GM18505 (cell line): ENCODE measurements at regions not wholly inside any gene's neighbourhood (a gene's known extent, or its start where the extent isn't known, plus 50 kb on each side); places are given as distances from the start of the nearest gene placed in this dataset.

Experiments used
- ATAC-seq: cut with Tn5 transposase; IDR thresholded peaks from one replicate; pipeline ENCODE4 v1.9.1; 2021; ENCODE audit not compliant: unreplicated experiment
- POLR2A ChIP-seq: IDR thresholded peaks from 4 replicates; pipeline ENCODE4 v1.6.1; 2011; ENCODE audit warnings: borderline replicate concordance; ENCODE audit not compliant: insufficient read depth, insufficient read length; ENCODE audit errors: extremely low read depth

DNA sequence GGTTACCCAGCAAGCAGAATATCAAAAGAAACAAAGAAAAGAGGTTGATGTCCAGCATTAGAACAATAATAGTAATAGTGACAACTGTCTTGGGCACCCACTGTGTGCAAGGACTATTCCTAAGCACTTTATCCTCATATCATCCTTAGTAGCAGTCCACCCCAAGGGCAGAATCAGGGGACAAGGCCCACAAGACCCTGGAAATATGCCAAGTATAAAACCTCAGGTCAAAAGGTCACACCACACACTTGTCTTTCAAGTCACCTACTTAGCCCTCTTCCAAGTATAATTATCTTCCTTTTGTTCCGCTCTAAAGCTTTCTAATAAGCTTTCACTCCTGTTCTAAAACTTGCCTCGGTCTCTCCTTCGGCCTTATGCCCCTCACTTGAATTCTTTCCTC lies 124.0 kb upstream of the STT3B start:
- ATAC-seq, result no peak

DNA sequence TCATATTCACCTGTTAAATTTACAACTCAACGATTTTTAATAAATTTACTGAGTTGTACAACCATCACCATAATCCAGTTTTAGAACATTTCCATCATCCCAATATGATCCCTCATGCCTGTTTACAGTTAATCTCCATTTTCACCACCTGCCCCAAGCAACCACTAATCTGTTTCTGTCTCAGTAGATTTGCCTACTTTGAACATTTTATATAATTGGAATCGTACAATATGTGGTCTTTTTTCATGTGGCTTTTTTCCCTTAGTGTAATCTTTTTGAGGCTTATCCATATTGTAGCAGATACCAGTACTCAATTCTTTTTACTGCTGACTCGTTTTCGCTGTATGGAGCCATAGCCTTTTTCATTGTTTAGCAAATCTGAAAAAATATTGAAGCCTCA lies 123.3 kb upstream of the STT3B start:
- no peak for TF ChIP-seq POLR2A
- no peak for ATAC-seq

More for the DNA sequence above, 124.0 kb upstream of the STT3B start:
- TF ChIP-seq POLR2A, result no peak

DNA sequence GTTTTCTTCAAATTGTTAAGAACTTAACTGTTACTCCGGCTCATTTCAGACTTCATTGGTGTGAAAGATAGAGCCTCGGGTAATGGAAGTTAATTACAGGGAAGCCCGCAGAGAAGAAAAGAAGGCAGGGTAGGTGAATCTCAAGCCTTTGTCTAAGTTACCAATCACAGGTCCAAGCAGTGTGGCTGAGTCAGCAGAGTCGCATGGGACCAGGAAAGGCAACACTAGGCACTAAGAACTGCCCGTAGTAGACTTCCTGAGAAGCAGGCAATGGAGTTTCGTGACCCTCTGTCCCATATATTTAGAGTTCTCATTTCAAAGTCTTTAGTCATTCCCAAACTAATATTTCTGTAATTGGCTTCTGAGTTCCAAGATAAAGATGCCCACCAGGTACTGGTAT lies 122.9 kb upstream of the STT3B start:
- TF ChIP-seq POLR2A, result no peak
- no peak for ATAC-seq

DNA sequence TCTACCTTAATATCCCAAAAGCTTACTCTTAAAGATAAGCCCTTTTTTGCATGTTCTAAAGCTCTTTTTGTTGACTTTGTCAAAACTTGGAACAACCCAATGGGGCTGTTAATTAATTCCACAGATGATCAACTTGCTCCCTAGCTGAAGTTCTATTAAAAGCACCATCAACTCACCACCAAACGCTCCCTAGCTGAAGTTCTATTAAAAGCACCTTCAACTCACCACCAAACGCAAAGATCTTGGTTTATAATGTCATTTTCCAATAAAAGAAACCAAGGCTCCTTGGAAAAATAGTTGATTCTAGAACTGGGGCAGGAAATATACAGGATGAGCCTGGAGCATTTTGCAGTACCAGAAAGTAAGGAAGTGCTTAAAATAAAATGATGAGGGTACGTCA lies 122.3 kb upstream of the STT3B start:
- TF ChIP-seq POLR2A, result no peak
- ATAC-seq, result no peak

DNA sequence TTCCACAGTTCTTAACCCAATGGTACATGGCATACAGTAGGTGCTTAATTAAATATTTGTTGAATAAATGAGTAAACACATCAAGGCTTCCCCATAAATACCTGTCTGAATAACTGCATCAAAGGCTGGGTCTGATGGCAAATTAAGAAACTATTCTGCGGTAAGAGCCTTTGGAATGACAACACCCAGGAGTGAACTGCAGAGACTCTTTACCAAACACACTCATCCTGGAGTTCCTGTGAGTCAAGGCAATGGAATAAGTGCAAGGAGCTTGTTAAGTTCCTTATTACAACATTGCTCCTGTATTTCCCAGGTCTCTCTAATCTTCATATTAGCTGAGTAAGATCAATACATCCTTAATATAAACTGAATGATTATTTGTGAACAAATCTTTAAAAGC lies 119.9 kb upstream of the STT3B start:
- TF ChIP-seq POLR2A, result no peak
- ATAC-seq, result no peak

DNA sequence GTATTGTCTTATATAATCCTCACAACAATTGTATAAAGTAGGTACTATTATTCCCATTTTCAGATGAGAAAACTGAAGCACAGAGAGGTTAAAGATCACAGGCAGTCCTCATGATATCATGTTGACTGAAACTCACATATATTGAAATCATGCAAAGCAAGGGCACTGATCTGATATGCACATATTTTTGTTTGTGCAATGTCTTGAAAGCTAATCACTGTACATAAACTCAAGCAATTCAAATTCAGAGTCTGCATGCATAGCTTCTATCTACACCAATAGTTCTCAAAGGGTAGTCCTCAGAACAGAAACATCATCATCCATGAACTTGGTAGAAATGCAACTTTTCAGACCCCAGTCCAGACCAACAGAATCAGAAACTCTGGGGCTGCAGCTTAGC lies 119.2 kb upstream of the STT3B start:
- ATAC-seq, result no peak
- no peak for TF ChIP-seq POLR2A

DNA sequence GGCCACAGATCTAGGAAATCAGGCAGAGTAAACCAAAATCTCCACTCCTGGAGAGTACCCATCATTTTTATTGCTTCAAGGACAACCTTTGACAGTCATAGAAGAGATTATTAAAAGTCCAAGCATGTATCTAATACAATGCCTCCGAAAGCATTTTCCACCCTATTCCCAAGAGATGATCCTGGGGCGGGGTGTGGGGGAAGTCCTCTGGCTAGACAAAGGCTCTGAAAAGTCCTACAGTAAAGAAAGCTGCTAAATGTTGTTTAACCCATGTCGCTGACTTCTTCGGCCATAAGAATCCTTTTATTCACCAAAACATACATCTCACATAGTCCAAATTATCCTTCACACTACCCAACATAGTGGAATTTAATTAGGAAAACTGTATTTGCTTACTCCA lies 115.7 kb upstream of the STT3B start:
- no peak for TF ChIP-seq POLR2A
- no peak for ATAC-seq

DNA sequence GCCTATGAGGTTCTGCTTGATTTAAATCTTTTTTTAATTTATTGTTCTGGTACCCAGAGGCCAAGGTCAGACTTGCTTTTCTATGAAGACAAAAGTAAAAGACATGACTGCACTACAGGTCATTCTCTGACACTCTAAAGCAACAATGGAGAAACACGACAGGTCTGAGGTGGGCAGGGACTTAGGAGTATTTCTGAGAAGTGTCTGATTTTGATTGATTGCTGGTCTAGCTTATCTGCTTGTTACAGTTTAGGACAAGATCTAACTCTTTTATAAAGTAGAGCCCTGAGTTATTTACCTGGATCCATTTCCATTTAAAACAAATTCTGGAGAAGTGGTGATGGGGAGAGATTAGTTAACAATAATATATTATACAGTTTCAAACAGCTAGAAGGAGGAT lies 115.2 kb upstream of the STT3B start:
- no peak for ATAC-seq

DNA sequence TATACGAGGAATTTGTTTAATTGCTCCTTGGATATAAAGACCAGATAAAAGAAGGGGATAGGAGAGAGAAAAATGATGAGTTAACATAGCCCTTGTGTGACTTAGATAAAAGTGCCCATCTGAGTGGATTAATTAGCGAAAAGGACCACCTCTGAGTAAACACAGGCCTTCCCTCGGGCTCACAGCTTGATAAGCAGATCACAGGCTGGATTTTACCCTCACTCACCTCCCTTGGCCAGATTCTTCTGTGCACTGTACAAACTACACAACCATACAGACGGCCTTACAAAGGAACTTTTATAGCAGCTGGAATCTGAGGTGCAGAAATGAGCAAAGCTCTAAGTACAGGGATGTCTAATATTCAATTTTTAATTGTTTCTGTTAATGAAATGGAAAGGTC lies 112.4 kb upstream of the STT3B start:
- no peak for TF ChIP-seq POLR2A
- ATAC-seq, result no peak

More for the DNA sequence above, 115.2 kb upstream of the STT3B start:
- no peak for TF ChIP-seq POLR2A

DNA sequence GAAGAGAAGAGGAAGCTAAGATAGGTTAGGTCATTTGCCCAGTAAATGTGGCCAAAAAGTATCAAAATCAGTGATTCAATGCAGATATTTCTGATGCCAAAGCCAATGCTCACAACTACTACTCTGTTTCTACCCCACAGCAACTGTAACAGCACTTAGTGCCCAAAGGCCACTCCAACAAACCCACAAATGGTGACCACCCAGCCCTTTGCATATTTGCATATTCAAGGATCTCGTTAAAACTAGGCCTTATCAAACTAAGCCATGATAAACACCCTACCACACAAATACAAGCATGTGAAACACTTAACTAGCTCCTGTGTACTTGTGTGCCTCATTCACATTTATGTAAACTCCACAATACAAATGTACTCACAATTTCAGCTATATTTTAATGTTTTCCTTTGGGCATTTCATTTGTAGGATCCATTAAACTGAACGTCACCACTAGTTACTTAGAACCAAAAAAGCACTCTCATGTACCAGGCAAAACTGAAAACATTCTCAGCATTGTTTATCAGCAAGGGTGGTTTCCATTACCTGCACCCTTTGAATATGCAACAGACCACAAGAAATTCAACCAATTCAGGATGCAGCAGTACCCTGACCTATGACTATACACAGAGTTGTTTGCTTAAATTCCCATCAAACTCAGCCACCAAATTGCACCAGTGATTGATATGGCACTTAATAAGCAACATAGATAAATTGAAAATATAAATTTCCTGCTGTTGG lies 111.2 kb upstream of the STT3B start:
- TF ChIP-seq POLR2A, result no peak
- ATAC-seq, result no peak

DNA sequence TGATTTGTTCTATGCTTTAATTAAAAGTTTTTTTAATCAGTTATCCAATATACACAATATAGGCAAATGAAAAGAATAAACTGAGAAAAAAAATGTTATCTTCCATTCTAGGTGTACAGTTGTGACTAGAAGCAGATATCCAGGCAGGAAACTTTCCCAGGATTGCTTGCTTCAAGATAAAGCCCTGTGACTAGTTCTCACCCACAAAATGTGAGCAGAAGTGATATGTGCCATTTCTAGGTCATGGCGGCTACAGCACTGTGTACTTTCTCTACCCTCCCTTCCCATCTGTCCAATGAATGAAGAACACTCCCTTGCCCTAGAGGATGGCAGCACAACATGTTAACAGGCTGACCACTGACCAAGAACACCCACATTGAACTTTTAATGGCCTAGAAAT lies 110.5 kb upstream of the STT3B start:
- TF ChIP-seq POLR2A, result no peak
- ATAC-seq, result no peak

DNA sequence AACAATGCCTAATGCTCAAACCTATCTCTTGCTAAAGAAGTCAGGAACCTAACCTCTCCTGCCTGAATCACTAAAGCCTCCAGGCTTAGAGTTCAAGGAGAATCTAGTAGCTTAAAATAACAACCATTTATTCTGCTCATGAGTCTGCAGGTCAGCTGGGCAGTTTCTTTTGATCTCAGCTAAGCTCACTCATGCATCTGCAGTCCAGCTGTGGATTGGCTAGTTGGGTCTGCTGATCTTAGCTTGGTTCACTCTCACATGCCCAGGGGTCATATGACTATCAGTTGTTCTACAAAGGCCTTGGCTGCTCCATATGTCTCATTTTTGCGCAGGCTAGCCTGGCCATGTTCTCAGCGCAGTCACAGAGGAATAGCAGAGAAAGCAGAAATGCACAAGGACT lies 109.2 kb upstream of the STT3B start:
- no peak for TF ChIP-seq POLR2A
- ATAC-seq, result no peak

DNA sequence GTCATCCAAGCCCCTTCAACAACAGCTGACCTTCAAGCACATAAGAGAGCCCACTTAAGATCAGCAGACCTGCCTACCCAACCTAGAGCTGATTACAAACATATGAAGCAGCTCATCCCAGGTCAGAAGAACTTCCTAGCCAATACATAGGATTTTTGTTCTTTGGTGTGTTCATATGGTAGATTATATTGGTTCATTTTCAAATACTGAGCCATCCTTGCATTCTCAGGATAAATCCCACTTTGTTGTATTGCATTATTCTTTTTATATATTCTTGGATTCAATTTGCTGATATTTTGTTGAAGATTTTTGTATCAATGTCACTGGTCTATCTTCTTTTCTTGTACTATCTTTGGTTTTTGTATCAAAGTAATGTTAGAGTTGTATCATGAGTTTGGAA lies 107.3 kb upstream of the STT3B start:
- TF ChIP-seq POLR2A, result no peak
- ATAC-seq, result no peak

DNA sequence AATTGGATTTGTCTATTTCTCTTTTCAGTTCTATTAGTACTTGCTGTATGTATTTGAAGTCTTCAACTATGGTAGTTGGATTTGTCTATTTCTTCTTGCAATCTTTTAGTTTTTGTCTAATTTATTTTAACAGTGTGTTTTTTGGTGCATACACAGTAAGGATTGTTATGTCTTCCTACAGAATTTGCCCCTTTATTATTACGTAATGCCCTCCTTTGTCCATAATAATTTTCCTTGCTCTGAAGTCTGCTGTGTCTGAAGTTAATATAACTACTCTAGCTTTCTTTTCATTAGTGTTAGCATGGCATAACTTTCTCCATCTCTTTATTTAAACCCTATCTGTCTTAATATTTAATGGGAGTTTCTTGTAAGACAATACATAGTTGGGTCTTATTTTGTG lies 105.1 kb upstream of the STT3B start:
- no peak for ATAC-seq
- TF ChIP-seq POLR2A, result no peak

DNA sequence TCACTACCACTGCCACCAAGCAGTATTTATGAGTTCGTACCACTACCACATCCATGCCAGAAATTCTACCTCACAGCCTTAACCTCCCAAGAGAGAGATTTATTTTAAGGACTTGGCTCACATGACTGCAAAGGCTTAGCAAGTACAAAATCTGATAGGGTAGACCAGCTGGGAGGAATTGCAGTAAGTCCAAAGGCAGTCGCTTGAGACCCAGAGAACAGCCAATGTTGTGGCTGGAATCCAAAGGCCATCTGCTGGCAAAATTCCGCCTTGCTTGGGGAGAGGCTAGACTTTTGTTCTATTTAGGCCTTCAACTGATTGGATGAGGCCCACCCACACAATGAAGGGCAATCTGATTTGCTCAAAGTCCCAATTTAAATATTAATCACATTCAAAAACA lies 101.4 kb upstream of the STT3B start:
- ATAC-seq, result no peak
- no peak for TF ChIP-seq POLR2A
